Panc1 (cell line): ENCODE measurements at regions not wholly inside any gene's neighbourhood (a gene's known extent, or its start where the extent isn't known, plus 50 kb on each side); places are given as distances from the start of the nearest gene placed in this dataset.

Experiments used
- ATAC-seq: fragments of 200-7000 bp; cut with Tn5 transposase; 2 replicates; pipeline ENCODE4 v1.9.1; 2020; ENCODE audit warnings: mild to moderate bottlenecking, moderate library complexity
- BruUV-seq: library from RNA; stranded (reverse); fragments of 400-500 nt; replicated peaks from 2 replicates; lab custom pipeline; 2021; lab: Mats Ljungman, UMichigan
- CTCF ChIA-PET: fragments of 300-600 bp; sonication (Branson Sonifier 250); formaldehyde crosslinking; loops from one replicate; lab custom pipeline; 2022; ENCODE audit warnings: antibody characterized with exemption; lab: Charles Lee
- POLR2A ChIA-PET: fragments of 300-600 bp; sonication (Branson Sonifier 250); formaldehyde crosslinking; loops from one replicate; lab custom pipeline; 2022; ENCODE audit warnings: antibody characterized with exemption; lab: Charles Lee
- DNase-seq: peaks from one replicate; pipeline ENCODE4 v3.0.0-alpha.2; 2010; ENCODE audit warnings: low read depth, low spot score
- H3K27ac ChIP-seq: 2 replicates; pipeline ENCODE4 v1.5.1; 2011; ENCODE audit warnings: mild to moderate bottlenecking, low read length, inconsistent platforms
- H3K27me3 ChIP-seq: fragments of 200-500 bp; sonication (Bioruptor generic); 2 replicates; pipeline ENCODE4 v1.6.0; 2014; ENCODE audit warnings: low read length, inconsistent platforms; ENCODE audit not compliant: control insufficient read depth, insufficient read depth
- H3K36me3 ChIP-seq: fragments of 200-500 bp; sonication (Bioruptor generic); 2 replicates; pipeline ENCODE4 v1.5.1; 2014; ENCODE audit warnings: inconsistent platforms, mild to moderate bottlenecking, low read length, moderate library complexity; ENCODE audit not compliant: control insufficient read depth, insufficient read depth
- H3K4me1 ChIP-seq: 2 replicates; pipeline ENCODE4 v1.5.1; 2011; ENCODE audit warnings: inconsistent platforms, mild to moderate bottlenecking, low read length, moderate library complexity; ENCODE audit not compliant: control insufficient read depth, insufficient read depth
- H3K4me3 ChIP-seq, 2 experiments: 2 replicates each; pipeline ENCODE4 v1.5.1; 2011 to 2012; ENCODE audit warnings: low read depth in 2 of 2, low read length in 2 of 2, mild to moderate bottlenecking in 2 of 2, inconsistent platforms in 1 of 2, moderate library complexity in 1 of 2
- H3K9me3 ChIP-seq: fragments of 200-500 bp; sonication (Bioruptor generic); 2 replicates; pipeline ENCODE4 v1.5.1; 2014; ENCODE audit warnings: low read depth, mild to moderate bottlenecking, inconsistent platforms, low read length, moderate library complexity; ENCODE audit not compliant: control insufficient read depth, insufficient read depth
- POLR2AphosphoS5 ChIP-seq: IDR thresholded peaks from 2 replicates; pipeline ENCODE4 v1.6.1; 2012; ENCODE audit warnings: mild to moderate bottlenecking, low read depth, low read length, moderate library complexity
- REST ChIP-seq, 2 experiments: IDR thresholded peaks; 2 replicates each; pipeline ENCODE4 v1.6.1; 2011 to 2012; ENCODE audit warnings: low read depth in 2 of 2, control low read depth in 1 of 2, low read length in 1 of 2, mild to moderate bottlenecking in 1 of 2, moderate library complexity in 1 of 2; ENCODE audit not compliant: insufficient read depth in 1 of 2
- SIN3A ChIP-seq: IDR thresholded peaks from 2 replicates; pipeline ENCODE4 v1.6.1; 2012; ENCODE audit warnings: low read depth, mild to moderate bottlenecking, low read length, moderate library complexity, borderline replicate concordance; ENCODE audit not compliant: insufficient read depth
- TCF7L2 ChIP-seq: IDR thresholded peaks from 2 replicates; pipeline ENCODE4 v1.6.1; 2011; ENCODE audit warnings: mild to moderate bottlenecking, low read depth, low read length, inconsistent platforms
- in situ Hi-C: cut with HindIII; loops from 2 replicates; pipeline ENCODE4 v1.10.0; 2016; ENCODE audit warnings: low sequenced_read_pairs, low pct_unique_long_range_greater_than_20kb
- intact Hi-C: fragments of 100-400 bp; cut with micrococcal nuclease; formaldehyde crosslinking; loops from one replicate; pipeline ENCODE4 v1.10.0; 2022; ENCODE audit not compliant: unreplicated experiment
- TF ChIP-seq, protein P1 (sequence below): fragments of 450-650 bp; IDR thresholded peaks from 2 replicates; pipeline ENCODE4 v1.5.1; 2017; ENCODE audit warnings: mild to moderate bottlenecking

DNA sequence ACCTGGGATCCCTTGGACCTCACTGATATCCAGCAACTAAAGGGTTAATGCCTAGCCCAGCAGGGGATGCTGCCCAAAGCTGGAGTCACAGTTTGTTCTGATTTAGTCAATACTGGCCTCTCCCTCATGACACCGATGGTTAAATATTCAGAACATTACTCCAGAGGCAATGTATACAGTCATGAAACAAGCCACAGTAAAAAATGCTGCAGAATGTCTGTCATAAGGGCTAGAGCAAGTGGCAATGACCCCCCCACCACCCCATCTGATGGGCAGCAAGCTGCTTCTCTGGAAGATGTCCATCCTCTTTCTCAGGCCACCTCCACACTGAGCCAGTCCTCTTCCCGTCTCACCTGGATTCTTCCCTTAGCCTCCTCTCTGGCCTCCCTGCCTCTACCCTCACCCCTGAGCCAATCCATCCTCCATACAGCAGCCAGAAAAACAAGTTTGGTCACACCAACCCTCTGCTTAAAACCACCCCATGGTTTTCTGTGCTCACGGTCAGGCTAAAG, 99.0 kb upstream of the KCNG1 start:
- Histone ChIP-seq H3K9me3 (no peaks in the 10 kb centered on the region), H3K36me3 (no peaks in the 10 kb centered on the region), H3K27ac (no peak overlapping the region), H3K27me3 (no peaks in the 10 kb centered on the region), H3K4me3 (no peak overlapping the region), H3K4me1 (0 out of 2 replicates have a peak, but pooled peaks cover 4% of the 10 kb centered on the region)
- intact Hi-C loops: no loop called here
- ChIA-PET CTCF (no interaction called here), POLR2A (no interaction called here)
- peak; percentile 42 for DNase-seq
- TF ChIP-seq SIN3A (no peak), POLR2AphosphoS5 (no peak), TCF7L2 (no peak), REST (IDR thresholded peaks at IDR 0.05; ENCODE audit: insufficient read depth in 1 of 2, low read depth in 2 of 2, low read length in 1 of 2) (no peak)
- TF ChIP-seq, protein P1, sequence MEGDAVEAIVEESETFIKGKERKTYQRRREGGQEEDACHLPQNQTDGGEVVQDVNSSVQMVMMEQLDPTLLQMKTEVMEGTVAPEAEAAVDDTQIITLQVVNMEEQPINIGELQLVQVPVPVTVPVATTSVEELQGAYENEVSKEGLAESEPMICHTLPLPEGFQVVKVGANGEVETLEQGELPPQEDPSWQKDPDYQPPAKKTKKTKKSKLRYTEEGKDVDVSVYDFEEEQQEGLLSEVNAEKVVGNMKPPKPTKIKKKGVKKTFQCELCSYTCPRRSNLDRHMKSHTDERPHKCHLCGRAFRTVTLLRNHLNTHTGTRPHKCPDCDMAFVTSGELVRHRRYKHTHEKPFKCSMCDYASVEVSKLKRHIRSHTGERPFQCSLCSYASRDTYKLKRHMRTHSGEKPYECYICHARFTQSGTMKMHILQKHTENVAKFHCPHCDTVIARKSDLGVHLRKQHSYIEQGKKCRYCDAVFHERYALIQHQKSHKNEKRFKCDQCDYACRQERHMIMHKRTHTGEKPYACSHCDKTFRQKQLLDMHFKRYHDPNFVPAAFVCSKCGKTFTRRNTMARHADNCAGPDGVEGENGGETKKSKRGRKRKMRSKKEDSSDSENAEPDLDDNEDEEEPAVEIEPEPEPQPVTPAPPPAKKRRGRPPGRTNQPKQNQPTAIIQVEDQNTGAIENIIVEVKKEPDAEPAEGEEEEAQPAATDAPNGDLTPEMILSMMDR: no peak
- in situ Hi-C loops: no loop called here
- no TSS peak for BruUV-seq
- ATAC-seq: peak; percentile 85

DNA sequence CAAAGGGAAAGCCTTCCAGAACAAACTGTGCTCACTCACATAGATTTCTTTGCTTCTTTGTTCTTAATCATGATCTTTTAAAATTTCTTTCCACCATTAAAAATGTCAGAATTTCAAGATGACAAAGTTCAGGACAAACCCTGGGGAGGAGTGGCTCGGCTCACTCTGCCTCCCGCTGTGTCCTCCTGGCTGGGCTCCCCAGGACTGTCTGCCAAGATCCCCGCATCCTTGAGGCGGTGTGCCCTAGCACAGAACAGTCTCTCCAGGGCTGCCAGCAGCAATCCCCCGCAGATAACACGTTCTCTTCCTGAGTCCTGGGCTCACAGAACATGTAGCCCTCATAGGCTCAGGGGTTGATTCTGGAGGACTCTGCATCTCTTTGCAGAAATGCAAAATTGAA, 98.4 kb upstream of the KCNG1 start:
- Histone ChIP-seq H3K36me3 (no peaks in the 10 kb centered on the region), H3K27me3 (no peaks in the 10 kb centered on the region), H3K4me1 (0 out of 2 replicates have a peak, but pooled peaks cover 4% of the 10 kb centered on the region), H3K4me3 (no peak overlapping the region), H3K9me3 (no peaks in the 10 kb centered on the region), H3K27ac (no peak overlapping the region)
- POLR2A ChIA-PET: no interaction called here
- no TSS peak for BruUV-seq
- in situ Hi-C loops: no loop called here
- intact Hi-C loops: no loop called here
- DNase-seq (no peak), ATAC-seq (peak; percentile 51; the same call in 1 of the 2 replicates)
- CTCF ChIA-PET: no interaction called here
- TF ChIP-seq, protein P1: no peak
- TF ChIP-seq POLR2AphosphoS5: no peak
- no peak for TF ChIP-seq REST (IDR thresholded peaks at IDR 0.05; ENCODE audit: insufficient read depth in 1 of 2, low read depth in 2 of 2, low read length in 1 of 2)
- no peak for TF ChIP-seq SIN3A
- TF ChIP-seq TCF7L2: no peak
